Endothelial cell of umbilical vein (primary cell): ENCODE measurements at regions not wholly inside any gene's neighbourhood (a gene's known extent, or its start where the extent isn't known, plus 50 kb on each side); places are given as distances from the start of the nearest gene placed in this dataset.

ENCODE experiments used
- BruUV-seq: library from RNA; stranded (reverse); fragments of 400-500 nt; replicated peaks from 2 replicates; lab custom pipeline; 2021; lab: Mats Ljungman, UMichigan
- CTCF ChIA-PET: fragments of 300-600, 350-600 bp; sonication (Branson Sonifier 250); formaldehyde crosslinking; loops from one replicate; lab custom pipeline; 2021; ENCODE audit warnings: antibody characterized with exemption, inconsistent platforms; lab: Charles Lee
- POLR2A ChIA-PET: fragments of 300-600, 350-600 bp; sonication (Branson Sonifier 250); formaldehyde crosslinking; loops from one replicate; lab custom pipeline; 2021; ENCODE audit warnings: antibody characterized with exemption, inconsistent platforms; lab: Charles Lee
- DNase-seq: peaks from one replicate; pipeline ENCODE4 v3.0.0-alpha.2; 2011; ENCODE audit warnings: low read depth, low spot score
- FAIRE-seq: peaks from 2 replicates; lab custom pipeline; 2011; peaks lifted over from hg19 to GRCh38; lab: Jason Lieb, UNC
- H2AFZ ChIP-seq: 2 replicates; pipeline ENCODE4 v1.6.0; 2012; ENCODE audit warnings: low read depth, low read length, control low read depth, inconsistent platforms
- H3K27ac ChIP-seq: 2 replicates; pipeline ENCODE4 v1.5.1; 2011; ENCODE audit warnings: low read depth, mild to moderate bottlenecking, control low read depth, low read length, moderate library complexity; ENCODE audit not compliant: insufficient read depth
- H3K27me3 ChIP-seq, 2 experiments: 2 replicates each; pipeline versions ENCODE4 v1.6.0 to v1.6.1; 2011; ENCODE audit warnings: low read length in 2 of 2, mixed read lengths in 1 of 2; ENCODE audit not compliant: control insufficient read depth in 2 of 2, insufficient read depth in 2 of 2
- H3K36me3 ChIP-seq, 2 experiments: 2 replicates in 1 of 2; 3 replicates in 1 of 2; pipeline ENCODE4 v1.5.1; 2011; ENCODE audit warnings: low read length in 2 of 2, mild to moderate bottlenecking in 1 of 2, moderate library complexity in 1 of 2; ENCODE audit not compliant: control insufficient read depth in 2 of 2, insufficient read depth in 2 of 2; ENCODE audit errors: extremely low read depth in 1 of 2
- H3K4me1 ChIP-seq: 3 replicates; pipeline ENCODE4 v1.5.1; 2011; ENCODE audit warnings: mild to moderate bottlenecking, low read length; ENCODE audit not compliant: control insufficient read depth, insufficient read depth; ENCODE audit errors: extremely low read depth
- H3K4me2 ChIP-seq: 2 replicates; pipeline ENCODE4 v1.6.1; 2011; ENCODE audit warnings: low read length, control low read depth, mixed read lengths; ENCODE audit not compliant: insufficient read depth
- H3K4me3 ChIP-seq, 3 experiments: fragments of 200-600 bp in 1 of 3; sonication (generic), shearing (Covaris generic) in 1 of 3; replicated peaks in 1 of 3; 2 replicates each; pipeline ENCODE4 v1.5.1; 2011 to 2016; ENCODE audit warnings: control low read depth in 3 of 3, low read length in 3 of 3, mild to moderate bottlenecking in 2 of 3, inconsistent platforms in 1 of 3, low read depth in 1 of 3, moderate library complexity in 1 of 3; ENCODE audit not compliant: insufficient read depth in 1 of 3
- H3K79me2 ChIP-seq: 2 replicates; pipeline ENCODE4 v1.6.0; 2012; ENCODE audit warnings: low read length, inconsistent platforms; ENCODE audit not compliant: control insufficient read depth, insufficient read depth
- H3K9ac ChIP-seq: replicated peaks from 2 replicates; pipeline ENCODE3; 2011; ENCODE audit warnings: low read length, control low read depth; ENCODE audit not compliant: insufficient read depth; ENCODE audit errors: extremely low read depth
- H3K9me1 ChIP-seq: replicated peaks from 3 replicates; pipeline ENCODE4 v1.6.0; 2011; ENCODE audit warnings: mild to moderate bottlenecking, low read length; ENCODE audit not compliant: control insufficient read depth, insufficient read depth; ENCODE audit errors: extremely low read depth
- H3K9me3 ChIP-seq: replicated peaks from 2 replicates; pipeline ENCODE4 v1.5.1; 2012; ENCODE audit warnings: low read length, inconsistent platforms; ENCODE audit not compliant: control insufficient read depth, insufficient read depth
- H4K20me1 ChIP-seq: replicated peaks from 2 replicates; pipeline ENCODE3; 2011; ENCODE audit warnings: mild to moderate bottlenecking, low read length; ENCODE audit not compliant: control insufficient read depth, insufficient read depth; ENCODE audit errors: extremely low read depth
- EZH2 ChIP-seq: IDR thresholded peaks from 2 replicates; pipeline ENCODE4 v1.6.1; 2012; ENCODE audit warnings: borderline replicate concordance, low read depth, mild to moderate bottlenecking, moderate library complexity, low read length, inconsistent platforms; ENCODE audit not compliant: severe bottlenecking
- FOS ChIP-seq: IDR thresholded peaks from 2 replicates; pipeline ENCODE4 v1.6.1; 2011; ENCODE audit warnings: mild to moderate bottlenecking, low read length, moderate library complexity, borderline replicate concordance; ENCODE audit not compliant: insufficient read depth
- GATA2 ChIP-seq: IDR thresholded peaks from 2 replicates; pipeline ENCODE4 v1.7.0; 2011; ENCODE audit warnings: low read depth, mild to moderate bottlenecking, moderate library complexity, mixed read lengths, low read length; ENCODE audit not compliant: insufficient read length, insufficient read depth
- JUN ChIP-seq: IDR thresholded peaks from 2 replicates; pipeline ENCODE4 v1.6.1; 2011; ENCODE audit warnings: borderline replicate concordance, low read depth; ENCODE audit not compliant: insufficient read length, insufficient read depth
- MAX ChIP-seq: IDR thresholded peaks from 2 replicates; pipeline ENCODE4 v1.6.1; 2011; ENCODE audit not compliant: insufficient read depth, insufficient read length
- MYC ChIP-seq: IDR thresholded peaks from one replicate; pipeline ENCODE4 v1.6.1; 2011; ENCODE audit warnings: mild to moderate bottlenecking, low read depth, low read length
- POLR2A ChIP-seq: IDR thresholded peaks from 2 replicates; pipeline ENCODE4 v1.6.1; 2012; ENCODE audit warnings: low read depth, mild to moderate bottlenecking, control low read depth, low read length
- POLR2AphosphoS5 ChIP-seq: IDR thresholded peaks from 2 replicates; pipeline ENCODE4 v1.6.1; 2012; ENCODE audit warnings: low read depth, mild to moderate bottlenecking, control low read depth, low read length, moderate library complexity; ENCODE audit not compliant: insufficient read depth
- dilution Hi-C: fragments of 300-500 bp; cut with MboI; formaldehyde crosslinking; loops from one replicate; pipeline ENCODE4 v1.15.0; 2019; ENCODE audit warnings: low sequenced_read_pairs; ENCODE audit not compliant: extremely low pct_ligation_motif_present
- intact Hi-C: fragments of 100-400 bp; cut with micrococcal nuclease; formaldehyde crosslinking; loops from one replicate; pipeline ENCODE4 v1.10.0; 2022
- TF ChIP-seq, protein P1 (sequence below), 2 donors: IDR thresholded peaks; 1 replicate in 1 of 2; 2 replicates in 1 of 2; pipeline ENCODE4 v1.5.1; 2011; ENCODE audit warnings: low read length in 2 of 2, mild to moderate bottlenecking in 2 of 2, moderate library complexity in 2 of 2, control low read depth in 1 of 2, inconsistent platforms in 1 of 2, low read depth in 1 of 2; ENCODE audit not compliant: insufficient read depth in 1 of 2; ENCODE audit errors: extremely low read depth in 1 of 2

DNA sequence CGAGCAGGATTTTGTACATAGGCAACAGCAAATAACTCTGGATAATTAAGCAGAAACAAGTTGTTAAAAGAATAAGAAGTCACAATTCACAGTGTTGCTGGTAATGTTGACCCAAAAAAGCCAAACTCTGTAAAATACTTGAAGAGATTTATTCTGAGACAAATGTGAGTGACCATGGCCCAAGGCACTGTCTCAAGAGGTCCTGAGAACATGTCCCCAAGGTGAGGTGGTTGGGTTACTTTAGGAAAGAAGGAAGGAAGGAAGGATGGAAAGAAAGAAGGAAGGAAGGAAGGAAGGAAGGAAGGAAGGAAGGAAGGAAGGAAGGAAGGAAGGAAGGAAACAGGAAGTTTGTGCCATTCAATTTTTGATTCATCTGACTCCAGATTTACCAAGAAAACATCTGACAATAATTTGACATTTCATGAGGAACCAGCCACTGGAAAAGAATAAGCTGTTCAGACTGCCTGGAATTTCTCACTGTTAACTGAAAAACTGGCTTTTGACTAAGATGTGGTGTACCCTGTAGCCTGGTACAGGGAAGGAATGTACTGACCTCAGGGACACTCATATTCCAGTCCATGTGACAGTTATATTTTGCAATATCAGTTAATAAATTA, 295.9 kb upstream of the TNC start:
- H3K79me2 ChIP-seq, result no peaks in the 10 kb centered on the region
- no peak overlapping the region for H3K9ac ChIP-seq
- TF ChIP-seq FOS (no peak), POLR2AphosphoS5 (no peak), POLR2A (no peak)
- TF ChIP-seq, protein P1, sequence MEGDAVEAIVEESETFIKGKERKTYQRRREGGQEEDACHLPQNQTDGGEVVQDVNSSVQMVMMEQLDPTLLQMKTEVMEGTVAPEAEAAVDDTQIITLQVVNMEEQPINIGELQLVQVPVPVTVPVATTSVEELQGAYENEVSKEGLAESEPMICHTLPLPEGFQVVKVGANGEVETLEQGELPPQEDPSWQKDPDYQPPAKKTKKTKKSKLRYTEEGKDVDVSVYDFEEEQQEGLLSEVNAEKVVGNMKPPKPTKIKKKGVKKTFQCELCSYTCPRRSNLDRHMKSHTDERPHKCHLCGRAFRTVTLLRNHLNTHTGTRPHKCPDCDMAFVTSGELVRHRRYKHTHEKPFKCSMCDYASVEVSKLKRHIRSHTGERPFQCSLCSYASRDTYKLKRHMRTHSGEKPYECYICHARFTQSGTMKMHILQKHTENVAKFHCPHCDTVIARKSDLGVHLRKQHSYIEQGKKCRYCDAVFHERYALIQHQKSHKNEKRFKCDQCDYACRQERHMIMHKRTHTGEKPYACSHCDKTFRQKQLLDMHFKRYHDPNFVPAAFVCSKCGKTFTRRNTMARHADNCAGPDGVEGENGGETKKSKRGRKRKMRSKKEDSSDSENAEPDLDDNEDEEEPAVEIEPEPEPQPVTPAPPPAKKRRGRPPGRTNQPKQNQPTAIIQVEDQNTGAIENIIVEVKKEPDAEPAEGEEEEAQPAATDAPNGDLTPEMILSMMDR (IDR thresholded peaks at IDR 0.05; ENCODE audit: extremely low read depth in 1 of 2, insufficient read depth in 1 of 2, low read depth in 1 of 2, low read length in 2 of 2), result no peak
- CTCF ChIA-PET, result no interaction called here
- intact Hi-C loops (no loop called here), dilution Hi-C loops (no loop called here)
- BruUV-seq, result no TSS peak
- H3K9me3 ChIP-seq, result peaks cover 4% of the 10 kb centered on the region
- no peak overlapping the region for H3K4me2 ChIP-seq
- H3K9me1 ChIP-seq, result no peaks in the 10 kb centered on the region
- no peak overlapping the region for H3K4me3 ChIP-seq
- H2AFZ ChIP-seq, result no peak overlapping the region
- no peaks in the 10 kb centered on the region for H3K36me3 ChIP-seq
- FAIRE-seq, result no peak
- no peak overlapping the region for H3K27ac ChIP-seq
- H3K4me1 ChIP-seq, result no peaks in the 10 kb centered on the region
- no peak for DNase-seq
- POLR2A ChIA-PET, result no interaction called here
- no peaks in the 10 kb centered on the region for H4K20me1 ChIP-seq
- no peaks in the 10 kb centered on the region for H3K27me3 ChIP-seq

- POLR2A ChIA-PET, result no interaction called here
- H3K79me2 ChIP-seq, result no peaks in the 10 kb centered on the region
- no TSS peak for BruUV-seq
These were observed 296.6 kb upstream of the TNC start for GRCh38 chr9:115414561-115414960.

More at GRCh38 chr9:115414561-115414960, 296.6 kb upstream of the TNC start:
- Histone ChIP-seq H2AFZ (no peak overlapping the region), H3K4me2 (no peak overlapping the region), H3K4me3 (no peak overlapping the region), H3K27ac (no peak overlapping the region), H3K4me1 (no peaks in the 10 kb centered on the region), H4K20me1 (no peaks in the 10 kb centered on the region), H3K36me3 (no peaks in the 10 kb centered on the region), H3K9me1 (no peaks in the 10 kb centered on the region), H3K9me3 (peaks cover 2% of the 10 kb centered on the region), H3K9ac (no peak overlapping the region), H3K27me3 (no peaks in the 10 kb centered on the region)
- TF ChIP-seq MYC (no peak), POLR2AphosphoS5 (no peak), EZH2 (no peak), POLR2A (no peak), GATA2 (no peak), JUN (no peak), MAX (no peak), FOS (no peak)
- TF ChIP-seq, protein P1 (IDR thresholded peaks at IDR 0.05; ENCODE audit: extremely low read depth in 1 of 2, insufficient read depth in 1 of 2, low read depth in 1 of 2, low read length in 2 of 2), result no peak
- CTCF ChIA-PET, result no interaction called here
- intact Hi-C loops, result no loop called here
- no peak for DNase-seq
- FAIRE-seq, result no peak
- dilution Hi-C loops, result no loop called here
